ENCODE measurements at regions not wholly inside any gene's neighbourhood (a gene's known extent, or its start where the extent isn't known, plus 50 kb on each side); places are given as distances from the start of the nearest gene placed in this dataset.
A peak's percentile ranks its signal among the peaks of the same experiment; 100 is the strongest.

GRCh38 chr9:81741103-81741502, 51.8 kb upstream of the TLE1 start:
- Histone ChIP-seq H3K9me3 (no peaks in the 10 kb centered on the region), H3K36me3 (no peaks in the 10 kb centered on the region), H3K4me3 (no peak overlapping the region), H3K27me3 (no peaks in the 10 kb centered on the region)
- no peak for DNase-seq

- no peaks in the 10 kb centered on the region for H3K27me3 ChIP-seq
- no peak for DNase-seq
Observed at GRCh38 chr9:81748091-81748490, 58.7 kb upstream of the TLE1 start.

GRCh38 chr9:81753436-81753835, 64.1 kb upstream of the TLE1 start:
- H3K27me3 ChIP-seq, result no peaks in the 10 kb centered on the region
- no peak overlapping the region for H3K4me3 ChIP-seq
- no peaks in the 10 kb centered on the region for H3K9me3 ChIP-seq
- no peaks in the 10 kb centered on the region for H3K36me3 ChIP-seq
- DNase-seq, result no peak

More at GRCh38 chr9:81748091-81748490, 58.7 kb upstream of the TLE1 start:
- Histone ChIP-seq H3K9me3 (no peaks in the 10 kb centered on the region), H3K36me3 (no peaks in the 10 kb centered on the region), H3K4me3 (no peak overlapping the region)

GRCh38 chr9:81754245-81754644, 64.9 kb upstream of the TLE1 start:
- Histone ChIP-seq H3K4me3 (no peak overlapping the region), H3K27me3 (no peaks in the 10 kb centered on the region), H3K9me3 (no peaks in the 10 kb centered on the region), H3K36me3 (no peaks in the 10 kb centered on the region)
- peak; percentile 67 for DNase-seq

GRCh38 chr9:81755721-81756120, 66.4 kb upstream of the TLE1 start:
- Histone ChIP-seq H3K4me3 (no peak overlapping the region), H3K9me3 (no peaks in the 10 kb centered on the region), H3K27me3 (no peaks in the 10 kb centered on the region), H3K36me3 (no peaks in the 10 kb centered on the region)
- DNase-seq, result no peak

- H3K27me3 ChIP-seq, result no peaks in the 10 kb centered on the region
- DNase-seq, result no peak
Observed at GRCh38 chr9:81756561-81756960, 67.2 kb upstream of the TLE1 start.

GRCh38 chr9:81758123-81758797, 68.9 kb upstream of the TLE1 start:
- no peak overlapping the region for H3K4me3 ChIP-seq
- no peak for DNase-seq
- H3K27me3 ChIP-seq, result no peaks in the 10 kb centered on the region
- H3K36me3 ChIP-seq, result no peaks in the 10 kb centered on the region
- no peaks in the 10 kb centered on the region for H3K9me3 ChIP-seq

More at GRCh38 chr9:81756561-81756960, 67.2 kb upstream of the TLE1 start:
- Histone ChIP-seq H3K4me3 (no peak overlapping the region), H3K36me3 (no peaks in the 10 kb centered on the region), H3K9me3 (no peaks in the 10 kb centered on the region)

GRCh38 chr9:81759680-81760215, 70.4 kb upstream of the TLE1 start:
- Histone ChIP-seq H3K9me3 (no peaks in the 10 kb centered on the region), H3K27me3 (no peaks in the 10 kb centered on the region), H3K36me3 (no peaks in the 10 kb centered on the region), H3K4me3 (no peak overlapping the region)
- peak; percentile 73 for DNase-seq

- Histone ChIP-seq H3K4me3 (no peak overlapping the region), H3K27me3 (no peaks in the 10 kb centered on the region), H3K9me3 (no peaks in the 10 kb centered on the region), H3K36me3 (no peaks in the 10 kb centered on the region)
- DNase-seq, result no peak
Observed at GRCh38 chr9:81767921-81768320, 78.6 kb upstream of the TLE1 start.

- no peak overlapping the region for H3K4me3 ChIP-seq
- H3K9me3 ChIP-seq, result no peaks in the 10 kb centered on the region
- DNase-seq, result peak; percentile 22
- no peaks in the 10 kb centered on the region for H3K27me3 ChIP-seq
- no peaks in the 10 kb centered on the region for H3K36me3 ChIP-seq
Observed at GRCh38 chr9:81771571-81771970, 82.2 kb upstream of the TLE1 start.

- H3K4me3 ChIP-seq, result no peak overlapping the region
- no peaks in the 10 kb centered on the region for H3K27me3 ChIP-seq
- H3K9me3 ChIP-seq, result no peaks in the 10 kb centered on the region
- H3K36me3 ChIP-seq, result no peaks in the 10 kb centered on the region
- no peak for DNase-seq
Observed at GRCh38 chr9:81772144-81772543, 82.8 kb upstream of the TLE1 start.

- no peak for DNase-seq
- no peaks in the 10 kb centered on the region for H3K36me3 ChIP-seq
- H3K9me3 ChIP-seq, result no peaks in the 10 kb centered on the region
Observed at GRCh38 chr9:81776390-81776789, 87.0 kb upstream of the TLE1 start.

GRCh38 chr9:81776834-81777233, 87.5 kb upstream of the TLE1 start:
- Histone ChIP-seq H3K27me3 (no peaks in the 10 kb centered on the region), H3K9me3 (no peaks in the 10 kb centered on the region), H3K36me3 (no peaks in the 10 kb centered on the region), H3K4me3 (no peak overlapping the region)
- DNase-seq, result no peak

More at GRCh38 chr9:81776390-81776789, 87.0 kb upstream of the TLE1 start:
- H3K27me3 ChIP-seq, result no peaks in the 10 kb centered on the region
- no peak overlapping the region for H3K4me3 ChIP-seq

GRCh38 chr9:81777482-81777881, 88.1 kb upstream of the TLE1 start:
- Histone ChIP-seq H3K27me3 (no peaks in the 10 kb centered on the region), H3K36me3 (no peaks in the 10 kb centered on the region), H3K9me3 (no peaks in the 10 kb centered on the region), H3K4me3 (no peak overlapping the region)
- DNase-seq, result no peak

- DNase-seq, result no peak
- Histone ChIP-seq H3K4me3 (no peak overlapping the region), H3K27me3 (no peaks in the 10 kb centered on the region), H3K36me3 (no peaks in the 10 kb centered on the region), H3K9me3 (no peaks in the 10 kb centered on the region)
Observed at GRCh38 chr9:81782313-81782995, 93.1 kb upstream of the TLE1 start.

- Histone ChIP-seq H3K36me3 (no peaks in the 10 kb centered on the region), H3K4me3 (no peak overlapping the region), H3K27me3 (no peaks in the 10 kb centered on the region), H3K9me3 (no peaks in the 10 kb centered on the region)
- peak; percentile 71 for DNase-seq
Observed at GRCh38 chr9:81787747-81788632, 98.6 kb upstream of the TLE1 start.

GRCh38 chr9:81789721-81790120, 100.4 kb upstream of the TLE1 start:
- Histone ChIP-seq H3K27me3 (no peaks in the 10 kb centered on the region), H3K4me3 (no peak overlapping the region), H3K9me3 (no peaks in the 10 kb centered on the region), H3K36me3 (no peaks in the 10 kb centered on the region)
- no peak for DNase-seq
